Neural cell (in vitro differentiated cells): ENCODE measurements at regions not wholly inside any gene's neighbourhood (a gene's known extent, or its start where the extent isn't known, plus 50 kb on each side); places are given as distances from the start of the nearest gene placed in this dataset.

ENCODE experiments used
- H2AFZ ChIP-seq: fragments of 200-600, 300-800 bp; sonication (generic), shearing (Covaris generic); 2 replicates; pipeline ENCODE4 v1.6.0; 2014; ENCODE audit warnings: low read depth, mild to moderate bottlenecking, antibody characterized with exemption, low read length, moderate library complexity
- H3F3A ChIP-seq: fragments of 200-600 bp; shearing (Covaris generic); 2 replicates; pipeline ENCODE4 v1.6.1; 2016; ENCODE audit warnings: mild to moderate bottlenecking, moderate library complexity, mixed read lengths, antibody characterized with exemption, low read length; ENCODE audit not compliant: insufficient read depth, poor library complexity, severe bottlenecking
- H3K27ac ChIP-seq: fragments of 200-600, 300-800 bp; sonication (generic), shearing (Covaris generic); 2 replicates; pipeline ENCODE4 v1.5.1; 2014; ENCODE audit warnings: mild to moderate bottlenecking, low read length, moderate library complexity
- H3K27me3 ChIP-seq: fragments of 300-800, 200-600 bp; sonication (generic), shearing (Covaris generic); 2 replicates; pipeline ENCODE4 v1.6.0; 2014; ENCODE audit warnings: mild to moderate bottlenecking, low read depth, low read length, moderate library complexity; ENCODE audit not compliant: insufficient read depth
- H3K36me3 ChIP-seq: fragments of 300-800, 200-600 bp; sonication (generic), shearing (Covaris generic); 2 replicates; pipeline ENCODE4 v1.5.1; 2014; ENCODE audit warnings: mild to moderate bottlenecking, antibody characterized with exemption, low read length, moderate library complexity; ENCODE audit not compliant: insufficient read depth
- H3K4me2 ChIP-seq: fragments of 300-800, 200-600 bp; sonication (generic), shearing (Covaris generic); 2 replicates; pipeline ENCODE4 v1.6.0; 2014; ENCODE audit warnings: mild to moderate bottlenecking, low read length
- H3K4me3 ChIP-seq: fragments of 300-800, 200-600 bp; sonication (generic), shearing (Covaris generic); 2 replicates; pipeline ENCODE4 v1.5.1; 2014; ENCODE audit warnings: mild to moderate bottlenecking, low read length, moderate library complexity
- H3K79me2 ChIP-seq: fragments of 200-600 bp; shearing (Covaris generic); replicated peaks from 2 replicates; pipeline ENCODE4 v1.6.0; 2014; ENCODE audit warnings: mild to moderate bottlenecking, low read length, moderate library complexity; ENCODE audit not compliant: insufficient read depth
- H3K9ac ChIP-seq: fragments of 300-800, 200-600 bp; sonication (generic), shearing (Covaris generic); 2 replicates; pipeline ENCODE4 v1.6.1; 2016; ENCODE audit warnings: mild to moderate bottlenecking, low read length, mixed read lengths
- H3K9me2 ChIP-seq: fragments of 200-600 bp; shearing (Covaris generic); 2 replicates; pipeline ENCODE4 v1.6.1; 2016; ENCODE audit warnings: mild to moderate bottlenecking, low read length, mixed read lengths; ENCODE audit not compliant: insufficient read depth
- H3K9me3 ChIP-seq: fragments of 200-600, 300-800 bp; sonication (generic), shearing (Covaris generic); 2 replicates; pipeline ENCODE4 v1.6.1; 2016; ENCODE audit warnings: mild to moderate bottlenecking, mixed run types, low read length, moderate library complexity, mixed read lengths
- H4K20me1 ChIP-seq: fragments of 200-600 bp; shearing (Covaris generic); 2 replicates; pipeline ENCODE4 v1.6.1; 2016; ENCODE audit warnings: mild to moderate bottlenecking, mixed run types; ENCODE audit not compliant: insufficient read depth
- CTCF ChIP-seq: fragments of 450-650 bp; IDR thresholded peaks from 2 replicates; pipeline ENCODE4 v1.5.1; 2014; ENCODE audit warnings: antibody characterized with exemption, mild to moderate bottlenecking, moderate library complexity; ENCODE audit not compliant: poor library complexity, severe bottlenecking
- EP300 ChIP-seq: fragments of 450-650 bp; conservative IDR thresholded peaks from 2 replicates; pipeline ENCODE4 v1.6.1; 2014; ENCODE audit warnings: antibody characterized with exemption, mild to moderate bottlenecking, moderate library complexity; ENCODE audit not compliant: poor library complexity, severe bottlenecking
- EZH2 ChIP-seq: fragments of 200-600, 300-800 bp; shearing (Covaris generic), sonication (generic); IDR thresholded peaks from 2 replicates; pipeline ENCODE4 v1.6.1; 2014; ENCODE audit warnings: antibody characterized with exemption, low read length, borderline replicate concordance, mild to moderate bottlenecking; ENCODE audit not compliant: insufficient read depth, poor library complexity, severe bottlenecking
- MXI1 ChIP-seq: fragments of 450-650 bp; conservative IDR thresholded peaks from 2 replicates; pipeline ENCODE4 v1.6.1; 2014; ENCODE audit warnings: antibody characterized with exemption, mild to moderate bottlenecking; ENCODE audit not compliant: poor library complexity, severe bottlenecking
- POLR2AphosphoS5 ChIP-seq: IDR thresholded peaks from 2 replicates; pipeline ENCODE4 v1.6.1; 2012
- RAD21 ChIP-seq: fragments of 450-650 bp; conservative IDR thresholded peaks from 2 replicates; pipeline ENCODE4 v1.6.1; 2014; ENCODE audit warnings: antibody characterized with exemption, mild to moderate bottlenecking, moderate library complexity
- SMC3 ChIP-seq: fragments of 450-650 bp; conservative IDR thresholded peaks from 2 replicates; pipeline ENCODE4 v1.6.1; 2014; ENCODE audit warnings: antibody characterized with exemption, mild to moderate bottlenecking, moderate library complexity; ENCODE audit not compliant: poor library complexity
- TAF1 ChIP-seq: IDR thresholded peaks from 2 replicates; pipeline ENCODE4 v1.6.1; 2012; ENCODE audit warnings: low read depth
- TF ChIP-seq, protein P1 (sequence below): IDR thresholded peaks from 2 replicates; pipeline ENCODE4 v1.6.1; 2012; ENCODE audit warnings: borderline replicate concordance

GRCh38 chr4:189022440-189023035, 883.3 kb downstream of the TRIML1 start:
- H3K27me3 ChIP-seq, result no peaks in the 10 kb centered on the region
- H3K9ac ChIP-seq, result no peak overlapping the region
- H2AFZ ChIP-seq, result no peak overlapping the region
- H3K36me3 ChIP-seq, result no peaks in the 10 kb centered on the region
- no peaks in the 10 kb centered on the region for H4K20me1 ChIP-seq
- no peak overlapping the region for H3K4me3 ChIP-seq
- H3K79me2 ChIP-seq, result no peaks in the 10 kb centered on the region
- H3K9me2 ChIP-seq, result no peaks in the 10 kb centered on the region
- H3K4me2 ChIP-seq, result no peak overlapping the region
- H3F3A ChIP-seq, result no peaks in the 10 kb centered on the region
- no peaks in the 10 kb centered on the region for H3K9me3 ChIP-seq
- H3K27ac ChIP-seq, result no peak overlapping the region
- TF ChIP-seq RAD21, result no peak
- TF ChIP-seq CTCF, result no peak
- TF ChIP-seq SMC3, result no peak
- no peak for TF ChIP-seq EP300
- no peak for TF ChIP-seq EZH2
- TF ChIP-seq TAF1, result no peak

DNA sequence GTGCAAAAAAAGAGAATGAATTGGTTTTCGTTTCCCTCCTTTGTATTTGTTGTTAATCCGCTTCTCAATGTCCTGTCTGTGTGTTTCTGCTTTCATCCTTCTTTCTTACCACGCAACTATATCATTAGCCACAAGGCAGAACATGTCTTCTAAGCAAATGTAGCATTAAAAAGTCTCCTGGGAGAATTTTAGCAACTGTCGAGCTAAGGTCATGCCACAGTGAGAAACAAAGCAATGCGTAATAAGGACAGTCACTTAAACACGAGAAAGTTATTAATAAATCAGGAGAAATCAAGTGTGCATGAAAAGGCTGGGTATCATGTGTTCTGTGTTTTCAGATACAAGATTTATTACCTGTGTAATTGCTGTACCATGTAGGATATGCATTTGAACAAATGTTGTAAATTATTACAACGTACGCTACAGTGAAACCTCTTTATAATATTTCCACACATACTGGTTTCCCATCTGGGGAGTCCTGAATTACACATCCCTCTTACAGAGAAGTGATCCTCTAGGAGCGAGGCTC, 890.8 kb downstream of the TRIML1 start:
- Histone ChIP-seq H3K79me2 (no peaks in the 10 kb centered on the region), H3K27ac (no peak overlapping the region), H3K36me3 (no peaks in the 10 kb centered on the region), H3K4me3 (no peak overlapping the region), H2AFZ (no peak overlapping the region), H3K4me2 (no peak overlapping the region), H3K9me2 (no peaks in the 10 kb centered on the region), H3K9me3 (no peaks in the 10 kb centered on the region), H3F3A (no peaks in the 10 kb centered on the region), H4K20me1 (no peaks in the 10 kb centered on the region), H3K9ac (no peak overlapping the region), H3K27me3 (no peaks in the 10 kb centered on the region)
- TF ChIP-seq EP300, result no peak
- no peak for TF ChIP-seq POLR2AphosphoS5
- no peak for TF ChIP-seq SMC3
- no peak for TF ChIP-seq RAD21
- TF ChIP-seq MXI1, result no peak
- no peak for TF ChIP-seq CTCF
- TF ChIP-seq, protein P1, sequence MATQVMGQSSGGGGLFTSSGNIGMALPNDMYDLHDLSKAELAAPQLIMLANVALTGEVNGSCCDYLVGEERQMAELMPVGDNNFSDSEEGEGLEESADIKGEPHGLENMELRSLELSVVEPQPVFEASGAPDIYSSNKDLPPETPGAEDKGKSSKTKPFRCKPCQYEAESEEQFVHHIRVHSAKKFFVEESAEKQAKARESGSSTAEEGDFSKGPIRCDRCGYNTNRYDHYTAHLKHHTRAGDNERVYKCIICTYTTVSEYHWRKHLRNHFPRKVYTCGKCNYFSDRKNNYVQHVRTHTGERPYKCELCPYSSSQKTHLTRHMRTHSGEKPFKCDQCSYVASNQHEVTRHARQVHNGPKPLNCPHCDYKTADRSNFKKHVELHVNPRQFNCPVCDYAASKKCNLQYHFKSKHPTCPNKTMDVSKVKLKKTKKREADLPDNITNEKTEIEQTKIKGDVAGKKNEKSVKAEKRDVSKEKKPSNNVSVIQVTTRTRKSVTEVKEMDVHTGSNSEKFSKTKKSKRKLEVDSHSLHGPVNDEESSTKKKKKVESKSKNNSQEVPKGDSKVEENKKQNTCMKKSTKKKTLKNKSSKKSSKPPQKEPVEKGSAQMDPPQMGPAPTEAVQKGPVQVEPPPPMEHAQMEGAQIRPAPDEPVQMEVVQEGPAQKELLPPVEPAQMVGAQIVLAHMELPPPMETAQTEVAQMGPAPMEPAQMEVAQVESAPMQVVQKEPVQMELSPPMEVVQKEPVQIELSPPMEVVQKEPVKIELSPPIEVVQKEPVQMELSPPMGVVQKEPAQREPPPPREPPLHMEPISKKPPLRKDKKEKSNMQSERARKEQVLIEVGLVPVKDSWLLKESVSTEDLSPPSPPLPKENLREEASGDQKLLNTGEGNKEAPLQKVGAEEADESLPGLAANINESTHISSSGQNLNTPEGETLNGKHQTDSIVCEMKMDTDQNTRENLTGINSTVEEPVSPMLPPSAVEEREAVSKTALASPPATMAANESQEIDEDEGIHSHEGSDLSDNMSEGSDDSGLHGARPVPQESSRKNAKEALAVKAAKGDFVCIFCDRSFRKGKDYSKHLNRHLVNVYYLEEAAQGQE, result no peak
- no peak for TF ChIP-seq TAF1
- no peak for TF ChIP-seq EZH2
